Activated naive CD4-positive, alpha-beta T cell treated with anti-CD3 and anti-CD28 coated beads, Interleukin-2, amount 50 U/mL, for 16 hours (primary cell): ENCODE measurements at regions not wholly inside any gene's neighbourhood (a gene's known extent, or its start where the extent isn't known, plus 50 kb on each side); places are given as distances from the start of the nearest gene placed in this dataset.

Source experiments
- DNase-seq: peaks from one replicate; pipeline ENCODE4 v3.0.0-alpha.2; 2020

DNA sequence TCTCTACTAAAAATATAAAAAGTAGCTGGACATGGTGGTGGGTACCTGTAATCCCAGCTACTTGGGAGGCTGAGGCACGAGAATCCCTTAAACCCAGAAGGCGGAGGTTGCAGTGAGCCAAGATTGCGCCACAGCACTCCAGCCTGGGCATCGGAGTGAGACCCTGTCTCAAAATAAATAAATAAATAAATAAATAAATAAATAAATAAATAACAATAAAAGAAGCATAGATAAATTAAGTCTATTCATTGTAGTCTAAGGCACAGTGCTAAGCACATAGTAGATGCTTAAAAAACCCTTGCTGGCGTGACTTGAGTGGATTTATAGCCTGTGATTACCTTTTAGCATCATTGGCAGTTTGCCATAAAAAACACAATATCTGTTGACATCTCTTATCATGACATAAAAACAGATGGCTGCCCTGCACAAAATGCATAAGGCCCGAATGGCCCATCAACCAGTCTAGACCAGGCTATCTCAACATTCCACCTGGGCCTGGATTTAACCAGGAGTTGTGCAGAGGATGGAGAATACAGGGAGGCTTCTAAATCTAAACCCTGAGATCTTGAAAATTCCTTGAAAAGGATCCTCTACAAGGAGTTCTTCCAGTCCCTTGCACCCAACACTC is 94.9 kb downstream of the PRLHR start:
- no peak for DNase-seq

DNA sequence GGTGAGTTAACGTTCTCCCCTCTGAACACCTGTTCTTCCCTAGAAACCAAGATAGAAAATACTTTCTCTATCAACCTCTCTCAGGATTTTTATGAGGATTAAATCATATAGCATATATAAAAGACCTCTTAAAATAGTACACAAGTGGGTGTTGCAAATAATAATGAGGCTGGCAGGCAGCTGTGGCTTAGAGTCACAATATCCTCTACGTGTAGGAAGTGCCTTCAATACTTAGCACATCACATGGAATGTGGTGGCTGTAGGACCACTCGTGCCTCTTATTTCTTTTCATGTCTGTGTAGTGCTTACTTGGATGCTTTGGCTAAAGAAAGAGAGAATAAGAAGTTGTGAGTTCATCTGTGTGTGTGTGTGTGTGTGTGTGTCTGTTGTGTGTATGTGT is 96.3 kb downstream of the PRLHR start:
- DNase-seq = no peak

DNA sequence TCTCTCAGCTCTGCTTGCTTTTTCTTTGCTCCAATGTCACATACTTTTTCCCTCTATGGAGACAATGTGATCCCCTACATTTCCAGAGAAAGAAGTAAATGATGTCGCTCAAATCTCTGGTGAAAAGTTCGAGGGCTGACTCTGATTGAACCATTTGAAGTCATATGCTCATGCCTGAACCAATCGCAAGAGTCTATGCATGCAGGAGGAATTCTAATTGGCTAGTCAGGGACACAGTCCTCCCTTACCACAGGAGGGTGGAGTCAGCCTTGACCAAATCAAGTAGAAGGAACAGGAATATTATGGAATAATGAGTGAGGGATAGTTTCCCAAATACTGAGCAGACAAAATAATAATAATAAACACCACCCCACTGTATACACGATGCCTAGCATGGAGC is 96.8 kb downstream of the PRLHR start:
- no peak for DNase-seq

DNA sequence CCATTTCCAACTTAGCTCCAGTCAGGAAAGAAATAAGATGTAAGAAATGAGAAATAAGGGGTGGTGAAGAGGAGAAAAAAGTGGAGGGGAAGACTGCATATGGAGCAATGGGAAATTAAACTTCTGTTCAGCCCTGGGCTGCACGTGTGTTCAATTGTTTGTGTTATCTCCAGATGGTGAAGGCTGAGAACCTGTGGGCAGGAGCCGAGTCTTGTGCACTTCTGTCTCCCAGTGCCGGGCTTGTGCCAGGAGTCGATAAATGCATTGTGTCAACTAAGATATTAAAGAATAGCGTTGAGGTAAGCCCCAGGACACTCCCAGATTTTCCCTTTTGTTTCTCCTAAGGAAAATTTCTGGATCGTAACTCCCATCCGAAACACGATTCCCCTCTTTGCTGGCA is 98.2 kb downstream of the PRLHR start:
- no peak for DNase-seq

GRCh38 chr10:118496525-118496924 is 98.9 kb downstream of the PRLHR start:
- DNase-seq = no peak

DNA sequence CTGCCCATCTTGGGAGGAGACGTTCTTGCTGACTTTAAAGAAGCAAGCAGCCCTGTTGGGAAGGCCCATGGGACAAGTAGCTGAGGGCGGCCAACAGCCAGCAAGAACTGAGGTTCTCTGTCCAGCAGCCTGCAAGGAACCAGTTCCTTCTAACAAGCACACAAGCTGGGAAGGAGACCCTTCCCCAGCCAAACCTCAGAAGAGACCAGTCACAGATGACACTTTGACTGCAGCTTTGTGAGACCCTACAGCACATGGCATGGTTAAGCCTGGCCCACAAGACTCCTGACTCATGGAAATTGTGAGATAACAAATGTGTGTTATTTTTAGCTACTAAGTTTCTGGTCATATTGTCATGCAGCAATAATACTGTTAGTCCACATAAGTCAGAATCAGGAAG is 99.9 kb downstream of the PRLHR start:
- no peak for DNase-seq

DNA sequence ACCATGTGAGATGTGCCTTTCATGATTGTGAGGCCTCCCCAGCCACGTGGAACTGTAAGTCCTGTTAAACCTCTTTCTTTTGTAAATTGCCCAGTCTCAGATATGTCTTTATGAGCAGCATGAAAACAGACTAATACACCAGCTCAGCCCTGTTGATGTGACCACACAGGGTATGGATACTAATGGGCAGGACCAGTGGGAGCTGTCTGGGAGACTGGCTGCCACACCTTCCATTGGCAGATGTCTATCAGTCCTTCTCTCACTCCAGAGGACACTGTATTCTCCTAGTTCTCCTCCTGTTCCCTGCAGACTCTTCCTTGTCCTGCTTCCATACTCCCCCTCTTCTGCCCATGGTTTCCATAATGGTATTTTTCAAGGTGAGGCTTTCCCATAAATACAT is 104.4 kb downstream of the PRLHR start:
- DNase-seq = no peak

GRCh38 chr10:118488710-118489497 is 106.5 kb downstream of the PRLHR start:
- no peak for DNase-seq

GRCh38 chr10:118485641-118486040 is 109.8 kb downstream of the PRLHR start:
- DNase-seq = no peak

DNA sequence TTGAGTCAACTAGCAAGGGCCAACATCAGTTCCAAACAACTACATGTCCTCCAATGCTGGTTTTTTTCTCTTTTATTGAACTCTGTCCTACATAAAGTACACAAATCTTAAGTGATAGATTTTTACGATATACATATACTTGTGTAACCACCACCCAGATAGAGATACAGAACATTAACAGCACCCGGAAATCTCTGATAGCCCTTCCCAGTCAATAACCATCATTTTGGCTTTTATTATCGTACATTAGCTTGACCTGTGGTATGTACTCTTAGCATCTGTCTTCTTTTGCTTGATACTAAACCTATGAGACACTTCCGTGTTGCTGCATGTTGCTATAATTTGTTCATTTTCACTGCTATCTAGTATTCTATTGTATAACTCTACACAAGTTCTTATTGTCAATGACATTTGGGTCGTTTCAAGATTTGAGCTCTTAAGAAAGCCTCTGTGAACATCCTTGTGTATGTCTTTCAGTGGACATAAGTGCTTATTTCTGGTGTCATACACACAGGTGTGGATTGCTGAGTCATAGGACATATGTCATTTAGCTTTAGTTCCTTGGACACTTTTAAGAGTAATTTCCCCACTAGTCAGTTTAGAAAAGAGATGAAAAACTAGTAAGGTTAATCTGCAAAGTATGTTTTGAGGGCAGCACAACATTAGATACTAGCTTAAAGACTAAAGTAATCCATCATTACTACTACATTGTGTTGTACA is 111.1 kb downstream of the PRLHR start:
- no peak for DNase-seq

DNA sequence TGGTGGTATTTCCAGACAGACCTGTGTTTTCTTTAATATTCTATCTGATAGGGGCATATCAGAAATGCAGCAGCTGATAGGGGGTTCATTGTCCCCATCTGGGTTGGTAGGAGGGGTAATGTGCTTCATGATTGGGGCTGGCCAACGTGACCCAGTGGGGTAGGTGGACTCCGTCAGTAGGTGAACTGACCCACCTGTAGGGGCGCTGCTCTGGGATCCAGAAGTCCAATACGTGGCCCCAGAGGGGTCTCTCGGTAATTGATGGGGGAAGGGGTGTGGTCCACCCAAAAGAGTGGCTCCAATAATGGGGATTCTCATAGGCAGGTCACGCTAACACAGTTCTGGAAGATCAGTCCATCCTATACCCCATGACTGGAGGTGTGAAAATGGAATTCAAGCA is 112.0 kb downstream of the PRLHR start:
- DNase-seq = no peak

DNA sequence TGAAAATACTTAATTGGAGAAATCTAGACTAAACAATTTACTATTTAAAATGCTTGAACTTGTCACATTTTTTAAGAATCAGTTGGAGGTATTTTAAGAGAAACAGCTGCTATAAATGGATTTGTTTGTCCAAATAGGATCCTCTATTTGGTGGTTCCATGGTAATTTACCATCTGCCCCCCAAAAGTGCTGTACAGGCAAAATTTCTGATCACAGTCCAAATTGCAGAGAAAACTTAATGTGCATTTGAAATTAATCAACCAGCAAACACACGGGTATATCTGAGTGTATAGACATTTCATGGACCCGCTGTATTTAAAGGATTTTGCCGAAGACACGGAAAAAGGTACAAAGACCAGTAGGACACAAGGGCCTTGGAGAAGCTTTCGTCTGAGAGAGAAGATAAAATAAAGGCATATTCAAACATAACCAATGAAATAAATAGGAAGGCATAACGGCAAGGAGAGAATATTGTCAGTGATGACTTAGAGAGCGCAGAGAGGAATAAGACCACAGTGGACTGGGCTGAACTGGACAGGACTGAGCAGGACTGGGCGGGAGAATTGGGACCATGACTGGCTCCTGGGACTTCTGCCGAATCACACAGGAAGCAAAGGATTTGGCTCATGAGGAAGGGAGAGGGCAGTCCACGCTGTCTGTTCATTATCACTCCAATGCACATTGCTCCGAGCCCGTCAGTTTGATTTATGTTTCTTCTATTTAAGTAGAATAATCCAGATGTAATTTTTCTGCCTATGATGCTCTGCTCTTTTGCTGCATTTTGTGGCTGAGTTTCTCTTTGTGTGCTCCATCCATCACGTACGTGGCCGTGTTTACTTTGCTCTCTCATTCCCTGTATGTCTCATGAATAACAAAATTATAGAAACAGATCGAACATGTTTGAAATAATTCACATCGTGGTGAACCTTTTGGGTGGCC is 112.8 kb downstream of the PRLHR start:
- DNase-seq = no peak

DNA sequence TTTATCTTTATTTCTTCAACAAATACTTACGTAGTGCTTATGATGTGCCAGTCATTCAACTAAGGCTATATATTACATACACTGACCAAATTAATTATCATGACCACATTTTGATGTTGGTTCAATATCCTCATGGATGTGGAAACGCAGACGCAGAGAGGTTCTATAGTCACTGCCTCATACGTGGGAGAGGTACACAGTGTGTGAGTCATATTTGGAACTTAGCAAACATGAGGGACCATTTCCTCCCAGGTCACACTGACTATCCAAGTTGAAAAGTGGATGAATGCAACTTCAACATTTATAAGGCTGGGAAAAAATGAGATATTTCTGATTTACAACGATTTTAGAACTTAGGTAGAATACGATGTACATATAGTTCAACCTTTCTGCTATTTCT is 113.6 kb downstream of the PRLHR start:
- DNase-seq = no peak

GRCh38 chr10:118475214-118475613 is 120.2 kb downstream of the PRLHR start:
- DNase-seq = no peak

DNA sequence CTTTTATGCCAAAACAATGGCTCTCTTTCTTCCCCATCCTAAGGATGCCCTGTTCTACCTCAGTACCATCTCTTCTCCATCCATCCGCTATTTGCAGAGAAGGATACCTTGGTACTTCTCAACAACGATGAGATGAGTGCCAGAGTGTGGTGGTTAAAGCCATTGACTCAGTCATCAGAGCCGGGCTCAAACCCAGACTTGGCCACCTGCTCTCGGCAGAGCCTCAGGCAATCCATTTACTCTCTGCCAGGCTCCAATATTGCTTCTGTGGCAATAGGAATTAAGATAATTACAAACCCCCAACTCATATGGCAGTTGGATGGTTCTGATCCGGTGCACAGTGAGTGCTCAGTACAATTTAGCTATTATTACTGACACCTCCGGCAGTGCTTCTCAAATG is 121.3 kb downstream of the PRLHR start:
- DNase-seq = no peak

DNA sequence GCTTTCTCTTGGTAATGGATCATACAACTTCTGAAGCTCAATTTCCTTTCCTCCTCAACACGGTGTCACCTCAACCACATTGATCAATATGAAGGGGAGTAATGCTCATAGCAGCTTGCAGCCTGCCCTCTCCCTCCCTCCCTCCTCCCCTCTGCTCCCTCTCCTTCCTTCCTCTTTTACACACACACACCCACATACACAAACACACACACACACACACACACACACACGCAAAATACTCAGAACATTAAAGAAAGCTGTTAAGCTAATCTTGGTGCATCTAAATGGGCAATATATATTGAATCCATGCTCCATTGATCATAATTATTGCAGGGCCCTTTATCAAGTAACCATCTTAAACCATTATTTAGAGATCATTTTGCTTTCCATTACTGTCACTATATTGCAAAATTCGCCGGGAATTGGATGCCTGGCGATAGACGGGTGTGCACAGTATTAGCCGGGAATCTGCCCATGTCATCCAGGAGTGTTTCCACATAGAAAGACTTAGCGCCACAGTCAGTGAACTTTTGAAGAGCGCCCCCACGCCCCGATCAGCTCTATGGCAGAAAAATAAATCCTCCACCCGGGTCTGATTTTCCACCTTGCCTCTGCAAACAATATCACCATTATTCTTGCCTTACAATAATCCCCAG is 122.0 kb downstream of the PRLHR start:
- no peak for DNase-seq

DNA sequence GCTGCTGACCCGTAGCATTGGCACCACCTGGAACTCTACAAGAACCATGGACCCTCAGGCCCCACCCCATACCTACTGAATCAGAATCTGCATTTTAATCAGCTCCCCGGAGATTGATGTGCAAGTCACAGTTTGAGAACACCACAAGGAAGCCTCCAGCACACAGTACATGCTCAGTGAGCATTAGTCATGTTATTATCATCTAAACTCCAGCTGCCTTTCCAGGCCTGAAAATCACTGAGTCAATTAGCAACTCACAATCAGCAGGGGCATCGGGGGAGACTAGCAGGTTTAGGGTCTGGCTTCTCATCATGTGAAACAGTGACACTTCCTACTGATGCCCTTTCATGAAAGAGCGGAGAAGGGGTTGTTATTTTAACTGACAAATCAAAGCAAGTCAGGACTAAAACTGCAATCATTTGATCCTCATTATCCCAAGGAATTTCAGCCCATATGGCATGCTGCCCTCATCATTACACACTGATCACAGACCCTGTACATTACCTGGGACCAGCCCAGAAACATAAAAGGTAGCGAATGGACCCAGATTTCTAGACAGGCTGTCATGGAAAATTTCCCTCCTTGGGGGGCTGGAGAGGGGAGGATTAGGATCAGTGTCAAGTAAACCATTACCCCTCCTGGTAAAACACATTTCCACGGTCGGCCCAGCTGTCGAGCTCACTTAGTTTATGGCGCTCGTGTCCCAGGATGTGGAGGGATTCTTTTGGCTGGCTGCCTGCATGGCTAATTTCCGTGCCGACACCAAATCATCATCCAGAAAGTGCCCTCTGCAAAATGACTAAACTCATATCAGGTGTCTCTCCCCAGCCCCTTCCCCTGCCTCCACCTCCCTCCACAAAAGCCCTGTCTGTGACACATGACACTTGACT is 122.8 kb downstream of the PRLHR start:
- DNase-seq = no peak

DNA sequence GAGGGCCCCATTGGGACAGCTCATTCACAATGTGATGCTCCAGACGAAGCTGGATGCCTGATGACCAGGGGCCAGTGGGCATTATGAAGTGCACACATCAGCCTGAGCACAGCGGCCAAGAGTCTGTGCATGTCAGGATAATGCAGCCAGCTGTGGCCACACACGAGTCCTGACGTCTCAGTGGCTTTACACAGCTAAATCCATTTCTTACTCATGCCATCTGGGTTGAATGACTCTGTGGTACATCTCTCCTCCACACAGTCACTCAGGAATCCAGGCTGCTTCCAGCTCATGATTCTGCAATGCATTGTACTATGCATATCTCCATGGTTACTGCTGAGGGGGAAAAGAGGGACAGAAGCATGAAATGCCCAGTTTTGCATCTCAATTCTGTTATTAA is 123.6 kb downstream of the PRLHR start:
- DNase-seq = no peak

GRCh38 chr10:118470470-118470869 is 125.0 kb downstream of the PRLHR start:
- no peak for DNase-seq

GRCh38 chr10:118467200-118467599 is 125.1 kb upstream of the FAM204A start:
- DNase-seq = no peak

DNA sequence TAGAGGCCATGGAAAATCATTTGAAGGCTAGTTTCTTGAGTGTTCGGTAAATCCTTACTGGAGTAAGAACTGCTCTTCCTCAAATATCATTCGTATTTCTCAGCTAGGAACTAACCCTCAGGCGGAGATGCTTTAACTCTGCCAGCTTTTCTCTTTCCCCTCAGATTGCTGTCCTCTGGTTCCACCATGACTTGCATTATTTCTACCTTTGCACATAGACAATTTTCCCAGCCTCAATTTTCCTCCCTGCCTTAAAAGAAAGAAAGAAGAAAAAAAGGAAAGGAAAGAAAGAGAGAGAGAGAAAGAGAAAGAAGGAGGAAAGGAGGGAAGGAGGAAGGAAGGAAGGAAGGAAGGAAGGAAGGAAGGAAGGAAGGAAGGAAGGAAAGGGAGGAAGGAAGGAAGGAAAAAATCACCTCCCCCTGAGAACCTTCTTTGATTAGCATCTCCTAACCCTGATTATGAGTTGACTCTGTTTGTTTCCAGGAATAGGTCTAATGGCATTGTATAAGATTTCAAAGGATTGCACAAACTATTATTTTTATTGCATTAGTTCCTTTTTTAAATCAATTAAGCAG is 123.3 kb upstream of the FAM204A start:
- no peak for DNase-seq
